ENCODE measurements at regions not wholly inside any gene's neighbourhood (a gene's known extent, or its start where the extent isn't known, plus 50 kb on each side); places are given as distances from the start of the nearest gene placed in this dataset.
"Not testable (repeated sequence)": the region's sequence is repeated elsewhere in the genome, so short reads cannot be mapped to it uniquely, and the experiment has no call there.

GRCh38 chr20:30397111-30397510, 860.4 kb upstream of the DEFB115 start:
- H3K4me3 ChIP-seq (ENCODE audit: low read depth, low read length); CTCF ChIA-PET; H3K27ac ChIP-seq (ENCODE audit: low read depth, low read length); H3K27me3 ChIP-seq (ENCODE audit: control insufficient read depth, insufficient read depth, low read length); DNase-seq (ENCODE audit: low read depth, low spot score); POLR2A ChIA-PET; H3K9me3 ChIP-seq (ENCODE audit: control insufficient read depth, insufficient read depth, low read length): not testable (repeated sequence)

- CTCF ChIA-PET, result not testable (repeated sequence)
Observed at GRCh38 chr20:30405061-30405460, 852.4 kb upstream of the DEFB115 start.

GRCh38 chr20:30405585-30405984, 851.9 kb upstream of the DEFB115 start:
- H3K27ac ChIP-seq (ENCODE audit: low read depth, low read length); H3K9me3 ChIP-seq (ENCODE audit: control insufficient read depth, insufficient read depth, low read length); H3K27me3 ChIP-seq (ENCODE audit: control insufficient read depth, insufficient read depth, low read length); DNase-seq (ENCODE audit: low read depth, low spot score); POLR2A ChIA-PET; H3K4me3 ChIP-seq (ENCODE audit: low read depth, low read length); CTCF ChIA-PET: not testable (repeated sequence)

More at GRCh38 chr20:30405061-30405460, 852.4 kb upstream of the DEFB115 start:
- POLR2A ChIA-PET; H3K9me3 ChIP-seq (ENCODE audit: control insufficient read depth, insufficient read depth, low read length); DNase-seq (ENCODE audit: low read depth, low spot score); H3K4me3 ChIP-seq (ENCODE audit: low read depth, low read length); H3K27me3 ChIP-seq (ENCODE audit: control insufficient read depth, insufficient read depth, low read length); H3K27ac ChIP-seq (ENCODE audit: low read depth, low read length): not testable (repeated sequence)

- CTCF ChIA-PET; H3K27me3 ChIP-seq (ENCODE audit: control insufficient read depth, insufficient read depth, low read length); H3K27ac ChIP-seq (ENCODE audit: low read depth, low read length); POLR2A ChIA-PET; H3K4me3 ChIP-seq (ENCODE audit: low read depth, low read length); DNase-seq (ENCODE audit: low read depth, low spot score); H3K9me3 ChIP-seq (ENCODE audit: control insufficient read depth, insufficient read depth, low read length): not testable (repeated sequence)
Observed at GRCh38 chr20:30406370-30406769, 851.1 kb upstream of the DEFB115 start.

- no peak for TF ChIP-seq CTCF (IDR thresholded peaks at IDR 0.05; ENCODE audit: low read depth, low read length)
- POLR2A ChIA-PET, result no interaction called here
Observed at GRCh38 chr20:30412972-30413371, 844.5 kb upstream of the DEFB115 start.

GRCh38 chr20:30417387-30417786, 840.1 kb upstream of the DEFB115 start:
- H3K27ac ChIP-seq (ENCODE audit: low read depth, low read length); H3K27me3 ChIP-seq (ENCODE audit: control insufficient read depth, insufficient read depth, low read length); DNase-seq (ENCODE audit: low read depth, low spot score); H3K4me3 ChIP-seq (ENCODE audit: low read depth, low read length); POLR2A ChIA-PET; H3K9me3 ChIP-seq (ENCODE audit: control insufficient read depth, insufficient read depth, low read length); CTCF ChIA-PET: not testable (repeated sequence)

More at GRCh38 chr20:30412972-30413371, 844.5 kb upstream of the DEFB115 start:
- Histone ChIP-seq H3K4me3 (ENCODE audit: low read depth, low read length) (no peak overlapping the region), H3K27me3 (ENCODE audit: control insufficient read depth, insufficient read depth, low read length) (no peaks in the 10 kb centered on the region), H3K27ac (ENCODE audit: low read depth, low read length) (no peak overlapping the region), H3K9me3 (ENCODE audit: control insufficient read depth, insufficient read depth, low read length) (no peaks in the 10 kb centered on the region; the same call in none of the 2 replicates)
- CTCF ChIA-PET, result no interaction called here
- DNase-seq (ENCODE audit: low read depth, low spot score), result no peak

GRCh38 chr20:30418378-30418777, 839.1 kb upstream of the DEFB115 start:
- H3K27me3 ChIP-seq (ENCODE audit: control insufficient read depth, insufficient read depth, low read length); DNase-seq (ENCODE audit: low read depth, low spot score); H3K9me3 ChIP-seq (ENCODE audit: control insufficient read depth, insufficient read depth, low read length); H3K27ac ChIP-seq (ENCODE audit: low read depth, low read length); POLR2A ChIA-PET; H3K4me3 ChIP-seq (ENCODE audit: low read depth, low read length); CTCF ChIA-PET: not testable (repeated sequence)

GRCh38 chr20:30419466-30419865, 838.0 kb upstream of the DEFB115 start:
- Histone ChIP-seq H3K4me3 (ENCODE audit: low read depth, low read length) (no peak overlapping the region), H3K27me3 (ENCODE audit: control insufficient read depth, insufficient read depth, low read length) (no peaks in the 10 kb centered on the region), H3K27ac (ENCODE audit: low read depth, low read length) (no peak overlapping the region), H3K9me3 (ENCODE audit: control insufficient read depth, insufficient read depth, low read length) (peaks cover 6% of the 10 kb centered on the region; the same call in 1 of the 2 replicates)
- DNase-seq (ENCODE audit: low read depth, low spot score), result no peak
- CTCF ChIA-PET, result no interaction called here
- POLR2A ChIA-PET, result no interaction called here
- TF ChIP-seq CTCF (IDR thresholded peaks at IDR 0.05; ENCODE audit: low read depth, low read length), result no peak

- H3K27me3 ChIP-seq (ENCODE audit: control insufficient read depth, insufficient read depth, low read length); DNase-seq (ENCODE audit: low read depth, low spot score); H3K4me3 ChIP-seq (ENCODE audit: low read depth, low read length); POLR2A ChIA-PET; CTCF ChIA-PET; H3K27ac ChIP-seq (ENCODE audit: low read depth, low read length); H3K9me3 ChIP-seq (ENCODE audit: control insufficient read depth, insufficient read depth, low read length): not testable (repeated sequence)
Observed at GRCh38 chr20:30419871-30420420, 837.5 kb upstream of the DEFB115 start.
